H9 (cell line): ENCODE measurements at regions not wholly inside any gene's neighbourhood (a gene's known extent, or its start where the extent isn't known, plus 50 kb on each side); places are given as distances from the start of the nearest gene placed in this dataset.

Source experiments
- DNase-seq: peaks from one replicate; pipeline ENCODE4 v3.0.0-alpha.2; 2017
- H2AFZ ChIP-seq: one replicate; pipeline ENCODE4 v1.6.1; 2013; ENCODE audit warnings: mild to moderate bottlenecking, low read length, control low read depth, moderate library complexity
- H2AK5ac ChIP-seq: 2 replicates; pipeline ENCODE4 v1.6.1; 2013; ENCODE audit warnings: low read length, control low read depth, mixed read lengths; ENCODE audit not compliant: insufficient read length
- H2BK120ac ChIP-seq: one replicate; pipeline ENCODE4 v1.6.1; 2013; ENCODE audit warnings: low read depth, mild to moderate bottlenecking, low read length, control low read depth, inconsistent platforms; ENCODE audit not compliant: poor library complexity, severe bottlenecking
- H2BK12ac ChIP-seq: 2 replicates; pipeline ENCODE4 v1.6.1; 2013; ENCODE audit warnings: low read length, control low read depth, mixed read lengths, low read depth; ENCODE audit not compliant: insufficient read length
- H2BK15ac ChIP-seq: 2 replicates; pipeline ENCODE4 v1.6.1; 2013; ENCODE audit warnings: low read depth, low read length, control low read depth
- H2BK20ac ChIP-seq: one replicate; pipeline ENCODE4 v1.6.1; 2013; ENCODE audit warnings: low read depth, mild to moderate bottlenecking, low read length, control low read depth, inconsistent platforms; ENCODE audit not compliant: poor library complexity, severe bottlenecking
- H2BK5ac ChIP-seq: 2 replicates; pipeline ENCODE4 v1.6.1; 2013; ENCODE audit warnings: low read length, control low read depth, mixed read lengths; ENCODE audit not compliant: insufficient read length
- H3K14ac ChIP-seq: 2 replicates; pipeline ENCODE4 v1.6.1; 2013; ENCODE audit warnings: low read length, control low read depth; ENCODE audit not compliant: insufficient read depth
- H3K18ac ChIP-seq: 2 replicates; pipeline ENCODE4 v1.6.1; 2013; ENCODE audit warnings: low read depth, mild to moderate bottlenecking, mixed read lengths, low read length, control low read depth; ENCODE audit not compliant: insufficient read length
- H3K23ac ChIP-seq: 2 replicates; pipeline ENCODE4 v1.6.1; 2013; ENCODE audit warnings: low read length, control low read depth, mixed read lengths, low read depth; ENCODE audit not compliant: insufficient read length
- H3K23me2 ChIP-seq: 2 replicates; pipeline ENCODE4 v1.6.1; 2013; ENCODE audit warnings: low read depth, mild to moderate bottlenecking, mixed read lengths, low read length, control low read depth; ENCODE audit not compliant: insufficient read length, poor library complexity, severe bottlenecking
- H3K27ac ChIP-seq: 2 replicates; pipeline ENCODE4 v1.5.1; 2013; ENCODE audit warnings: low read length, control low read depth, mixed read lengths, low read depth; ENCODE audit not compliant: insufficient read length
- H3K27me3 ChIP-seq: 2 replicates; pipeline ENCODE4 v1.6.1; 2013; ENCODE audit warnings: low read length, control low read depth, inconsistent platforms; ENCODE audit not compliant: insufficient read depth
- H3K4ac ChIP-seq: 2 replicates; pipeline ENCODE4 v1.6.1; 2013; ENCODE audit warnings: low read depth, mild to moderate bottlenecking, control low read depth, inconsistent platforms, low read length, moderate library complexity
- H3K4me1 ChIP-seq: 2 replicates; pipeline ENCODE4 v1.6.1; 2013; ENCODE audit warnings: low read length, control low read depth, inconsistent platforms; ENCODE audit not compliant: insufficient read depth
- H3K4me2 ChIP-seq: 2 replicates; pipeline ENCODE4 v1.6.1; 2013; ENCODE audit warnings: low read length, control low read depth, mixed read lengths; ENCODE audit not compliant: insufficient read length, insufficient read depth
- H3K56ac ChIP-seq: 2 replicates; pipeline ENCODE4 v1.6.1; 2013; ENCODE audit warnings: low read depth, mild to moderate bottlenecking, mixed read lengths, low read length, control low read depth; ENCODE audit not compliant: insufficient read length
- H3K79me1 ChIP-seq: 2 replicates; pipeline ENCODE4 v1.6.1; 2013; ENCODE audit warnings: low read depth, mild to moderate bottlenecking, moderate library complexity, low read length, control low read depth, inconsistent platforms; ENCODE audit not compliant: insufficient read depth, poor library complexity, severe bottlenecking
- H3K79me2 ChIP-seq: 2 replicates; pipeline ENCODE4 v1.6.1; 2013; ENCODE audit warnings: low read length, control low read depth, inconsistent platforms; ENCODE audit not compliant: insufficient read depth
- H3K9ac ChIP-seq: 2 replicates; pipeline ENCODE4 v1.6.1; 2013; ENCODE audit warnings: low read length, control low read depth, mixed read lengths; ENCODE audit not compliant: insufficient read length; ENCODE audit errors: extremely low read depth
- H3K9me3 ChIP-seq: one replicate; pipeline ENCODE4 v1.6.1; 2013; ENCODE audit warnings: low read depth, low read length, inconsistent platforms; ENCODE audit not compliant: control insufficient read depth
- H3T11ph ChIP-seq: one replicate; pipeline ENCODE4 v1.6.1; 2013; ENCODE audit warnings: mild to moderate bottlenecking, low read length, control low read depth, inconsistent platforms
- H4K20me1 ChIP-seq: one replicate; pipeline ENCODE4 v1.6.1; 2013; ENCODE audit not compliant: control insufficient read depth, insufficient read length, insufficient read depth
- H4K5ac ChIP-seq: 2 replicates; pipeline ENCODE4 v1.6.1; 2013; ENCODE audit warnings: low read depth, mild to moderate bottlenecking, mixed read lengths, low read length, control low read depth; ENCODE audit not compliant: insufficient read length
- H4K8ac ChIP-seq: replicated peaks from 2 replicates; pipeline ENCODE4 v1.6.1; 2013; ENCODE audit warnings: low read length, control low read depth, mixed read lengths, low read depth; ENCODE audit not compliant: insufficient read length
- H4K91ac ChIP-seq: 2 replicates; pipeline ENCODE4 v1.6.1; 2013; ENCODE audit warnings: low read depth, mild to moderate bottlenecking, moderate library complexity, mixed read lengths, low read length, control low read depth; ENCODE audit not compliant: insufficient read length
- H3K27ac Mint-ChIP-seq, 3 experiments: 2 replicates in 2 of 3; 3 replicates in 1 of 3; pipeline ENCODE4 v1.8.0; 2020 to 2021; ENCODE audit warnings: mixed read lengths in 3 of 3, mild to moderate bottlenecking in 1 of 3, moderate library complexity in 1 of 3
- H3K27me3 Mint-ChIP-seq: 2 replicates; pipeline ENCODE4 v1.8.0; 2021; ENCODE audit warnings: low read depth, mild to moderate bottlenecking, moderate library complexity, mixed read lengths
- H3K36me3 Mint-ChIP-seq, 3 experiments: 2 replicates in 2 of 3; 3 replicates in 1 of 3; pipeline ENCODE4 v1.8.0; 2020 to 2021; ENCODE audit warnings: low read depth in 3 of 3, mixed read lengths in 3 of 3; ENCODE audit not compliant: insufficient read depth in 1 of 3
- H3K4me1 Mint-ChIP-seq, 2 experiments: 2 replicates each; pipeline ENCODE4 v1.8.0; 2020; ENCODE audit warnings: mixed read lengths in 2 of 2
- H3K4me3 Mint-ChIP-seq, 2 experiments: 2 replicates in 1 of 2; 3 replicates in 1 of 2; pipeline ENCODE4 v1.8.0; 2020 to 2021; ENCODE audit warnings: mild to moderate bottlenecking in 2 of 2, mixed read lengths in 2 of 2, moderate library complexity in 1 of 2
- H3K9me3 Mint-ChIP-seq, 2 experiments: 2 replicates in 1 of 2; 3 replicates in 1 of 2; pipeline ENCODE4 v1.8.0; 2020; ENCODE audit warnings: mild to moderate bottlenecking in 2 of 2, mixed read lengths in 2 of 2, moderate library complexity in 1 of 2
- CTCF ChIP-seq: fragments of 200-600 bp; sonication (generic); conservative IDR thresholded peaks from 3 replicates; pipeline ENCODE4 v1.8.0; 2021; ENCODE audit warnings: antibody characterized with exemption, mild to moderate bottlenecking
- WGBS: extraction: QIAGEN DNeasy Blood & Tissue Kit; methylation state at CpG from one replicate; pipeline ENCODE4 v1.1.7; 2013; ENCODE audit warnings: missing lambda C conversion rate, low lambda C conversion rate, mixed read lengths; ENCODE audit not compliant: insufficient read length; ENCODE audit errors: extremely low coverage; 5-methylcytosine and 5-hydroxymethylcytosine counted together

GRCh38 chr2:37447446-37447845, 103.0 kb downstream of the QPCT start:
- H3K4me3 Mint-ChIP-seq, result no peak overlapping the region
- H3T11ph ChIP-seq, result no peak overlapping the region
- no peak overlapping the region for H3K27ac Mint-ChIP-seq
- no peaks in the 10 kb centered on the region for H3K9me3 ChIP-seq
- H2BK5ac ChIP-seq, result no peak overlapping the region
- H4K20me1 ChIP-seq, result no peaks in the 10 kb centered on the region
- H3K18ac ChIP-seq, result no peak overlapping the region
- no peak overlapping the region for H3K23ac ChIP-seq
- no peak overlapping the region for H4K5ac ChIP-seq
- no peaks in the 10 kb centered on the region for H3K79me1 ChIP-seq
- H3K27ac ChIP-seq, result no peak overlapping the region
- no peaks in the 10 kb centered on the region for H3K36me3 Mint-ChIP-seq
- no peak overlapping the region for H4K8ac ChIP-seq
- no peak overlapping the region for H2BK12ac ChIP-seq
- no peak overlapping the region for H2AK5ac ChIP-seq
- H3K27me3 ChIP-seq, result no peaks in the 10 kb centered on the region
- no peak overlapping the region for H3K4me2 ChIP-seq
- no peak overlapping the region for H3K4ac ChIP-seq
- H3K23me2 ChIP-seq, result no peaks in the 10 kb centered on the region
- no peak overlapping the region for H3K9ac ChIP-seq
- H3K4me1 ChIP-seq, result no peaks in the 10 kb centered on the region
- no peak overlapping the region for H2BK20ac ChIP-seq
- peaks cover 2% of the 10 kb centered on the region for H3K27me3 Mint-ChIP-seq
- DNase-seq, result no peak
- no peak overlapping the region for H4K91ac ChIP-seq
- no peak for TF ChIP-seq CTCF
- no peak overlapping the region for H2BK120ac ChIP-seq
- no peaks in the 10 kb centered on the region for H3K4me1 Mint-ChIP-seq
- H3K79me2 ChIP-seq, result no peaks in the 10 kb centered on the region
- no peak overlapping the region for H2BK15ac ChIP-seq
- no peak overlapping the region for H2AFZ ChIP-seq
- no CpG with 5 or more reads among the region's 3 CpGs for WGBS
- no peaks in the 10 kb centered on the region for H3K9me3 Mint-ChIP-seq
- H3K56ac ChIP-seq, result no peak overlapping the region
- H3K14ac ChIP-seq, result no peak overlapping the region
